Erythroblast (primary cell): ENCODE measurements at regions not wholly inside any gene's neighbourhood (a gene's known extent, or its start where the extent isn't known, plus 50 kb on each side); places are given as distances from the start of the nearest gene placed in this dataset.

Experiments used
- GATA1 ChIP-seq: IDR thresholded peaks from 2 replicates; pipeline ENCODE4 v1.6.1; 2011; ENCODE audit warnings: low read depth, mild to moderate bottlenecking, control low read depth, low read length, moderate library complexity
- POLR2A ChIP-seq: IDR thresholded peaks from 2 replicates; pipeline ENCODE4 v1.6.1; 2011; ENCODE audit warnings: mild to moderate bottlenecking, low read length

DNA sequence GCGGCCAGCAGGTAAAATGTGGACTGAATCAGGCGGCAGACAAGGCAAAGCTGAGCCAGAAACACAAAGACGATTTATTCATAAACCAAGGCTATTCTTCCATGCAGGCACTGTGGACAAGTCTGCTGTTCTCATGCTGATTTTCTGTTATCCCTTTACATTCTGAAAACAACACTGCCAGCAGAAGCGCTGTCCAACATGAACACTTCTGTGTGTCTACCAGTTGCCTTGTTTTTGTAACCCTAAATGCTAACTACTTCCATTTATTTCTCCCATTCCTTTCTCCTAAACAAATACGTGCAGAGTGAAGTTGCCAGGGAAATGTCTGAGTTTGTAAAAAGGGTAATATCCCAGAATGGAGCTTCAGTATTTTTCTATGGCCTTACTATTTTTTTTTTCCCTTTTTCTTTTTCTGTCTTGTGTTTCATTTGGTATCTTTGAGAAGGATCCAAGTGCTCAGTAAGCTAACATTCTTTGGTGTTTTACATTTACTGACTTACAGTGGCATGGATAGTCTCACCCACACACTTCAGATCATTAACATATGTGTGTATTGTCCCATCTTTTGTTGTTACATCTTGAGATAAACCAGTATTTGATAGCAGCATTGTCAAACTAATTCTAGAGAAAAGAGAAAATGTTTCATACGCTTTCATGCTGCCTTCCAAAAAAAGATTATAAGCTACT, 1308.9 kb upstream of the MAP3K7 start:
- TF ChIP-seq POLR2A (no peak), GATA1 (no peak)
